GM13976 (cell line): ENCODE measurements at regions not wholly inside any gene's neighbourhood (a gene's known extent, or its start where the extent isn't known, plus 50 kb on each side); places are given as distances from the start of the nearest gene placed in this dataset.

Experiments used
- DNase-seq: peaks from one replicate; pipeline ENCODE4 v3.0.0; 2012; ENCODE audit warnings: low spot score
- in situ Hi-C: fragments of 300-500 bp; cut with MboI; formaldehyde crosslinking; loops from one replicate; pipeline ENCODE4 v1.12.0; 2022; ENCODE audit warnings: low sequenced_read_pairs, mixed read lengths, inconsistent platforms; ENCODE audit not compliant: unreplicated experiment
- TF ChIP-seq, protein P1 (sequence below): IDR thresholded peaks from 2 replicates; pipeline ENCODE4 v1.5.1; 2012; ENCODE audit warnings: borderline replicate concordance, mild to moderate bottlenecking; ENCODE audit not compliant: insufficient read depth; ENCODE audit errors: extremely low read depth, missing control alignments, control extremely low read depth

DNA sequence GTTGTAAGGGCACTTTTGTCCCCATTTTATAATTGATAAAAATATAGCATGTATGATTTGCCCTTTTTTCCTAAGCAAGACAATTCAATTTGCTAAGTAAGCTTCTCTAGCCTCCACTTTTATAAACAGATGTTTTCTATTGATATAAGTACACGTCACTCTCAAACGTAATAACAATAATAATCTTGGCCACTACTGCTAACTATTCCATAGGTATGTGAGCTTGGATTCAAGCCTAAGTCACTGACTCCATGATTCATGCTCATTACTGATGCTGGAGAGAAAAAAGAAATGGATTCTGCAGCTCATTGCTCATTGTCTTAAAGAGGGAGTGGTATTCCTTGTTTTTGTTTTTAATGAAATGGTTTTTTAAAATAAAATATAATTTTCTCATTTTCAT lies 661.0 kb downstream of the GALC start:
- in situ Hi-C loops: no loop called here
- no peak for DNase-seq
- TF ChIP-seq, protein P1, sequence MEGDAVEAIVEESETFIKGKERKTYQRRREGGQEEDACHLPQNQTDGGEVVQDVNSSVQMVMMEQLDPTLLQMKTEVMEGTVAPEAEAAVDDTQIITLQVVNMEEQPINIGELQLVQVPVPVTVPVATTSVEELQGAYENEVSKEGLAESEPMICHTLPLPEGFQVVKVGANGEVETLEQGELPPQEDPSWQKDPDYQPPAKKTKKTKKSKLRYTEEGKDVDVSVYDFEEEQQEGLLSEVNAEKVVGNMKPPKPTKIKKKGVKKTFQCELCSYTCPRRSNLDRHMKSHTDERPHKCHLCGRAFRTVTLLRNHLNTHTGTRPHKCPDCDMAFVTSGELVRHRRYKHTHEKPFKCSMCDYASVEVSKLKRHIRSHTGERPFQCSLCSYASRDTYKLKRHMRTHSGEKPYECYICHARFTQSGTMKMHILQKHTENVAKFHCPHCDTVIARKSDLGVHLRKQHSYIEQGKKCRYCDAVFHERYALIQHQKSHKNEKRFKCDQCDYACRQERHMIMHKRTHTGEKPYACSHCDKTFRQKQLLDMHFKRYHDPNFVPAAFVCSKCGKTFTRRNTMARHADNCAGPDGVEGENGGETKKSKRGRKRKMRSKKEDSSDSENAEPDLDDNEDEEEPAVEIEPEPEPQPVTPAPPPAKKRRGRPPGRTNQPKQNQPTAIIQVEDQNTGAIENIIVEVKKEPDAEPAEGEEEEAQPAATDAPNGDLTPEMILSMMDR: no peak

DNA sequence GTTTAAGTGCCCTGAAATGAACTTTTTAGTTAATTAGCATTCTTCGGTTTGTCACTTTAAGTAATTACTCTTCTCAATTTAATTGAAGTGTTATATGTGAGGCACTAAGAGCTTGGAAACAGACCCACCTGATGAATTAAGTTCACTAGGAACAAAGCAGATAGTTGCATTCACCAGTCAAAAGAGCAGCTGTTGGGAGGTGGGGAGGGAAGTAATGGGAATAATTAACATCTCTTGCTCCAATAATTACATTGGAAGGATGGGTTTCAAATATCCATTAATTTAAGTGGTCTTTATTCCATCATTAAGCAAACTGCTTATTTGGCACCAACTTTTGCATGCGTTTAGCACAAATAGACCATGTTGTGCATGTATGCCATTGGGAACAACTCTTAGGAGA lies 667.2 kb downstream of the GALC start:
- in situ Hi-C loops: no loop called here
- DNase-seq: no peak
- TF ChIP-seq, protein P1: no peak

DNA sequence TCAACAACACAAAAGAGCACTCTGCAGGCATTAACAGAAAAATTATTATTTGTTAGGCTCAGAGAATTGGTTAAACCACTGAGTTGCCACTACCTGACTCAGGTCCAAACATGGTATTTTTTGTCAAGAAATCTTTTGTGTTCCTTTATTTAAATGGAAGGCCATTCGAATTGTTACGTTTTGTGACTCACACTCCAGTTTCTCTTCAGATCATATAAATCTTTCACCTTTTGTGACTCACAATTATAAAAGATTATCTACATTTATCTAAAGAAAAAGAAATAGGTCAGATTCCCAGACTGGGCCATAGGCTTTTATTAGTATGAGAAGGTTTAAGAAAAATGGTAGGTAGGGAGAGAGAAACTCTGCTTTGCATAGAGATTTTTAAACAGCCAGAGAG lies 669.8 kb downstream of the GALC start:
- in situ Hi-C loops: no loop called here
- TF ChIP-seq, protein P1: no peak
- DNase-seq: no peak

DNA sequence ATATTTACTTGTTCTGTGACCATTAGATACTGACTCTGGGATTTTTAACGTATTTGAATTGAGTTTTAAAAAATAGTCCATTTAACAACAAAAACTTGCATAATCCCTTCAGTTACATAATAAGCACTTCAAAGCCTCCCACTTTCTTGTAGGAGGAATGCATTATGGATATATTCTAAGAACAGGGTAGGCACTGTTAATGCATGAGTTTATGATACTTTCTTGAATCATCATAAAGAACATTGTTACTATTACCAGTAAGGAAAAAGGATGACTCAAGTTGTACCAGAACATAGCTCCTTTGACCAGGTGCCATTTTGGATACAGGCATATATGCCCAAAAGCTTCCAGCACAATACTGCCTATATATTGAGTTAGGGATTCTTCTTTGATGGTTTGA lies 671.4 kb downstream of the GALC start:
- in situ Hi-C loops: no loop called here
- TF ChIP-seq, protein P1: no peak
- no peak for DNase-seq

DNA sequence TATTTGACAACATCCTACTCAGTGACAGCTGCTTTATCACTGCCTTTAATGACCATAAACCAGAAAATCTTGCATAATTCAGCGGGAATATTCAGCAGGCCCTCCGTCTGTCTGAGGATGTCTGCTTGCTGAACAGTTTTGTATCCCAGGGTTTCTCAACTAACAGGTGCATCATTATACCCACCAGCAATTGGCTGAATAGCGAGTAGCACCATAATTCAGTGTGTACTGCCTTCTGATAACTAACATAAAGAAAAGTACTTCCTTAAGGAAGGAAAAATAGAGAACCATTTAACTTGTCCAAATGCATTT lies 680.1 kb downstream of the GALC start:
- in situ Hi-C loops: no loop called here
- TF ChIP-seq, protein P1: no peak

DNA sequence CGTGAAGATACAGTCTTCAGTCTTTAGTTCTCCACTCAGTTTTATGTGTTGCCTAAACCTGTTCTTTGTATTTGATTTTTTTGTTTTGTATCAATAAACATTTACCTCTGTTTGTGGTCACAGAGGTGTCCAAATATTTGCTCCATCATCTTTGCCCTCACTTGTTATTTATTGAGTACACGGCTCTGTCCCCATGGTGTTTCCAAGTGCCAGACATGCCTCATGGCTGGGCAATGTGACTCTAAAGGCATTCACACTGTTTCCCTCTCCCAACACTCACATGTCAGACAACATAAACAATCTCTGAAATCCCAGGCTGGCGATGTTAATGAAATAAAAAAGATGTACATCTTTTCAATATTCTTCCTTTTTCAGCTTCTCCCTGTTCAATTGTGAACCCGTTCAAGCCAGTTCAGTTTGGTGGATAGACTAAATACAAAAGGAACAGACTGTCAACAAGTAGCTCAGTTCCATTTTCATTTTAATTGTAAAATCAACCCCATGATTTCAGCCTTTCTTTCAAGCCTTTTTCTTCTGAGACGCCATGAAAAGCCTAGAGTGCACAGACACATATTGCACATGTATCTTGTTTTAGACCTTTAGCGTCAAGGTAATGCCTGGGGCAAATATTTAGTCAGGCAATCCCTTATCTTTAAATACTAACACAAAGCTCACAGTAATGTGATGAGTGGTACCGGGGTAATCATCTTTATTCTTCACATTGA lies 680.7 kb downstream of the GALC start:
- in situ Hi-C loops: no loop called here
- no peak for DNase-seq
- TF ChIP-seq, protein P1: no peak

More for the DNA sequence above, 680.1 kb downstream of the GALC start:
- no peak for DNase-seq
